LNCaP clone FGC (cell line): ENCODE measurements at regions not wholly inside any gene's neighbourhood (a gene's known extent, or its start where the extent isn't known, plus 50 kb on each side); places are given as distances from the start of the nearest gene placed in this dataset.
"Not testable (repeated sequence)": the region's sequence is repeated elsewhere in the genome, so short reads cannot be mapped to it uniquely, and the experiment has no call there.

Experiments used
- DNase-seq: peaks from one replicate; pipeline ENCODE4 v3.0.0-alpha.2; 2011; ENCODE audit warnings: low read depth
- H3K4me3 ChIP-seq: 2 replicates; pipeline ENCODE4 v1.5.1; 2011; ENCODE audit warnings: mild to moderate bottlenecking, low read depth, low read length, control low read depth
- TF ChIP-seq, protein P1 (sequence below): IDR thresholded peaks from 2 replicates; pipeline ENCODE4 v1.5.1; 2012; ENCODE audit warnings: mild to moderate bottlenecking; ENCODE audit not compliant: control insufficient read depth, insufficient read depth; ENCODE audit errors: extremely low read depth

DNA sequence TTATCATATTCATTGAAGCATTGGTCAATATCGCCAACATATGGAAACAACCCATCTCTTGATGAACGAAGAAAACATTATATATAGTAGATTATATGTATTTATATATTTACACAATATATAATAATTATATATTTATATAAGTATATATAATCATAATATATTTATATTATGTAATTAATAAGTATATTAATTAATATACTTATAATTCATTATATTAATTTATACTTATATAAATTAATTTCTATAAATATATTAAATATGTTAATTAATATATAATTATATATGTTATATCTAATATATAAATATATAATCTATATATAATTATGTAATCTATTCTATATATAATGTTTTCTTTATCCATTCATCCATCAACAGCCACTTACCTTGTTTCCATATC is 69.0 kb upstream of the SRD5A3 start:
- no peak for DNase-seq

DNA sequence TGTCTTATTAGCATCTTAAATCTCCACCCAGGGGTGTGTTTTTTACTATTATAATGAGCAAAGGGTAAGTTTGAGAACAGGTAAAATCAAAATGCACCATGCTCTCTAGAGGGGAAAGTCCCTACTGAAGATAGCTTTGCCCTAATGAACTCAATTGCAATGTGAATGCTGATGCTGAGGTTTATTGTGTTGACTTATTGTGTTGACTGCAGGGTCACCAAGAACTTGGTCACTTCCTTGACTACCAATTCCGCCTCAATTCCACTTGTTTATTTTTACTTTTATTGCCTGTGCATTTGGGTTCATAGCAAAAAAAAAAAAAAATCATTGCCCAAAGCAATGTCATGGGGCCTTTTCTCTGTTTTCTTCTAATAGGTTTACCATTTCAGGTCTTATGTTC is 67.7 kb upstream of the SRD5A3 start:
- peak; percentile 58 for DNase-seq
- TF ChIP-seq, protein P1, sequence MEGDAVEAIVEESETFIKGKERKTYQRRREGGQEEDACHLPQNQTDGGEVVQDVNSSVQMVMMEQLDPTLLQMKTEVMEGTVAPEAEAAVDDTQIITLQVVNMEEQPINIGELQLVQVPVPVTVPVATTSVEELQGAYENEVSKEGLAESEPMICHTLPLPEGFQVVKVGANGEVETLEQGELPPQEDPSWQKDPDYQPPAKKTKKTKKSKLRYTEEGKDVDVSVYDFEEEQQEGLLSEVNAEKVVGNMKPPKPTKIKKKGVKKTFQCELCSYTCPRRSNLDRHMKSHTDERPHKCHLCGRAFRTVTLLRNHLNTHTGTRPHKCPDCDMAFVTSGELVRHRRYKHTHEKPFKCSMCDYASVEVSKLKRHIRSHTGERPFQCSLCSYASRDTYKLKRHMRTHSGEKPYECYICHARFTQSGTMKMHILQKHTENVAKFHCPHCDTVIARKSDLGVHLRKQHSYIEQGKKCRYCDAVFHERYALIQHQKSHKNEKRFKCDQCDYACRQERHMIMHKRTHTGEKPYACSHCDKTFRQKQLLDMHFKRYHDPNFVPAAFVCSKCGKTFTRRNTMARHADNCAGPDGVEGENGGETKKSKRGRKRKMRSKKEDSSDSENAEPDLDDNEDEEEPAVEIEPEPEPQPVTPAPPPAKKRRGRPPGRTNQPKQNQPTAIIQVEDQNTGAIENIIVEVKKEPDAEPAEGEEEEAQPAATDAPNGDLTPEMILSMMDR = no peak
- H3K4me3 ChIP-seq = no peak overlapping the region

More for the DNA sequence above, 69.0 kb upstream of the SRD5A3 start:
- no peak overlapping the region for H3K4me3 ChIP-seq
- TF ChIP-seq, protein P1 = no peak

DNA sequence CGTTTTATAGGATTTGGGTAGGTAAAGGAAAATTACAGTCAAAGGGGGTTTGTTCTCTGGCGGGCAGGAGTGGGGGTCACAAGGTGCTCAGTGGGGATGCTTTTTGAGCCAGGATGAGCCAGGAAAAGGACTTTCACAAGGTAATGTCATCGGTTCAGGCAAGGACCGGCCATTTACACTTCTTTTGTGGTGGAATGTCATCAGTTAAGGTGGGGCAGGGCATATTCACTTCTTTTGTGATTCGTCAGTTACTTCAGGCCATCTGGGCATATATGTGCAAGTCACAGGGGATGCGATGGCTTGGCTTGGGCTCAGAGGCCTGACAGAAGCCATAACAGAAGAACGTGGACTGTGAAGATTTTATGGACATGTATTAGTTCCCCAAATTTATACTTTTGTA is 65.6 kb upstream of the SRD5A3 start:
- not testable (repeated sequence) for DNase-seq, H3K4me3 ChIP-seq

GRCh38 chr4:55281118-55281683 is 64.8 kb upstream of the SRD5A3 start:
- DNase-seq, H3K4me3 ChIP-seq: not testable (repeated sequence)

- TF ChIP-seq, protein P1 = no peak
- DNase-seq = no peak
- H3K4me3 ChIP-seq = no peak overlapping the region
Measured at GRCh38 chr4:55284331-55284730, 61.7 kb upstream of the SRD5A3 start.

DNA sequence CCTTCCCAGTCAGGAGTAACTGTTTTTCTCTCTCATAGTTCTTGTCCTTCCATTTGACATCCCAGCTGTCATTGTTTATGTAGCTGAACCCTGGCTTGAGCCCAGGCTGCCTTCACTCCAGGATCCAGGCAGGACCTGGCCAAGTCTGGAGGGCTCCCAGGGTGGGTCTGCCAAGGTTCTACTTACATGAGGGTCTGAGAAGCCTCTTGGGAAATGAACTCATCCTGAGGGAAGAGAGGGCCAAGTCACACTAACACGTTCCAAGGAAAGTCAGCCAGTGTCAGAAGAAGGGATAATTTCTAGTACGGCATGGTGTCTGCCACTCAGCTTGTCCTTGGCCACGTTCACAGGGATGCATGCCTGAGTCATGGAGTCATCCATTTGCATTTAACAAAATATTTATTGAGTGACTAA is 54.8 kb upstream of the SRD5A3 start:
- no peak for DNase-seq
- TF ChIP-seq, protein P1 = no peak
- no peak overlapping the region for H3K4me3 ChIP-seq

DNA sequence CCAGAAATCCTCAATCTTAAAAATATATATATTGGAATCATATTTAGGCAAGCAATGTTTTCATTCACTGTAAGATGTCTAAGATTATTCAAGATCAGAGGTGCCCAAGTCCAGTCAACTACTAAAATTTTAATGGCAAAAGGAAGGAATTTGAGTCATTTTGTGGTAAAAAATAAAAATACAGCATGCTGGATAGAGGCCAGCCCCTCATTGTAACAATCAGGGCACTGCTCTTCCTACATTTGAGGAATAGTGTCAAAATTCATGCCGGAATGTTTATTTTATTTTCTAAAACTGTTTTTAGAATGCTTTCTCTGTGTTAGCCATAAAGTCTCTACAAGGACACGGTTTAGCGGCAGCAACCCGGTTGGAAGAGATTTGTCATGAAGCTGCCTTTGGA is 49.9 kb upstream of the SRD5A3 start:
- no peak overlapping the region for H3K4me3 ChIP-seq
- DNase-seq = no peak
- TF ChIP-seq, protein P1 = no peak
